NOMO-1 treated with dmso at 0.1 percent for 144 hours (cell line): ENCODE measurements at regions not wholly inside any gene's neighbourhood (a gene's known extent, or its start where the extent isn't known, plus 50 kb on each side); places are given as distances from the start of the nearest gene placed in this dataset.
A peak's percentile ranks its signal among the peaks of the same experiment; 100 is the strongest.

Experiments used
- DNase-seq: peaks from one replicate; lab custom pipeline; 2025; ENCODE audit not compliant: unreplicated experiment; lab: John Stamatoyannopoulos, UW

- no peak for DNase-seq
Measured at GRCh38 chr1:25024615-25025350, 94.7 kb upstream of the RUNX3 start.

- no peak for DNase-seq
Measured at GRCh38 chr1:25023826-25024225, 93.8 kb upstream of the RUNX3 start.

- no peak for DNase-seq
Measured at GRCh38 chr1:25023190-25023578, 93.1 kb upstream of the RUNX3 start.

GRCh38 chr1:25022361-25023189 is 92.5 kb upstream of the RUNX3 start:
- DNase-seq = peak; percentile 72

- no peak for DNase-seq
Measured at GRCh38 chr1:25021591-25022215, 91.6 kb upstream of the RUNX3 start.

GRCh38 chr1:25020851-25021590 is 90.9 kb upstream of the RUNX3 start:
- DNase-seq = no peak

GRCh38 chr1:25020173-25020845 is 90.2 kb upstream of the RUNX3 start:
- DNase-seq = no peak

- no peak for DNase-seq
Measured at GRCh38 chr1:25019337-25020172, 89.5 kb upstream of the RUNX3 start.

GRCh38 chr1:25018943-25019336 is 88.9 kb upstream of the RUNX3 start:
- DNase-seq = no peak

GRCh38 chr1:25018110-25018735 is 88.1 kb upstream of the RUNX3 start:
- no peak for DNase-seq

- no peak for DNase-seq
Measured at GRCh38 chr1:25017436-25018109, 87.5 kb upstream of the RUNX3 start.

GRCh38 chr1:25012966-25013962 is 83.2 kb upstream of the RUNX3 start:
- DNase-seq = no peak

GRCh38 chr1:25011943-25012638 is 82.0 kb upstream of the RUNX3 start:
- no peak for DNase-seq

GRCh38 chr1:25011275-25011674 is 81.2 kb upstream of the RUNX3 start:
- no peak for DNase-seq

- no peak for DNase-seq
Measured at GRCh38 chr1:25009671-25010262, 79.7 kb upstream of the RUNX3 start.

- no peak for DNase-seq
Measured at GRCh38 chr1:25008192-25008485, 78.1 kb upstream of the RUNX3 start.
